ENCODE measurements at regions not wholly inside any gene's neighbourhood (a gene's known extent, or its start where the extent isn't known, plus 50 kb on each side); places are given as distances from the start of the nearest gene placed in this dataset.

- TF ChIP-seq CTCF (IDR thresholded peaks at IDR 0.05; ENCODE audit: insufficient read depth in 1 of 2, low read depth in 1 of 2, low read length in 1 of 2, severe bottlenecking in 1 of 2, unreplicated experiment in 1 of 2), result no peak
- Histone ChIP-seq H3K4me1 (no peaks in the 10 kb centered on the region), H3K4me3 (ENCODE audit: low read depth, low read length) (no peak overlapping the region), H3K27me3 (replicated peaks; ENCODE audit: control insufficient read depth, insufficient read depth, low read length) (no peaks in the 10 kb centered on the region), H3K9me3 (no peaks in the 10 kb centered on the region), H3K36me3 (ENCODE audit: control insufficient read depth, insufficient read depth, low read length) (no peaks in the 10 kb centered on the region)
- POLR2A ChIA-PET, result no interaction called here
- CTCF ChIA-PET, result no interaction called here
- no peak overlapping the region for H3K4me3 Mint-ChIP-seq (ENCODE audit: unreplicated experiment)
- no peak for DNase-seq
- H3K27me3 Mint-ChIP-seq (ENCODE audit: insufficient read depth, unreplicated experiment), result no peaks in the 10 kb centered on the region
- H3K9me3 Mint-ChIP-seq (ENCODE audit: unreplicated experiment), result no peaks in the 10 kb centered on the region
- no TSS peak for BruUV-seq (replicated peaks)
- no peaks in the 10 kb centered on the region for H3K4me1 Mint-ChIP-seq (ENCODE audit: low read depth, unreplicated experiment)
- no peak overlapping the region for H3K27ac Mint-ChIP-seq (ENCODE audit: unreplicated experiment)
- H3K36me3 Mint-ChIP-seq (ENCODE audit: insufficient read depth, unreplicated experiment), result no peaks in the 10 kb centered on the region
- intact Hi-C loops (cut with micrococcal nuclease; ENCODE audit: unreplicated experiment), result no loop called here
Observed at GRCh38 chr10:10014846-10015245, 1002.8 kb upstream of the CELF2 start.

GRCh38 chr10:10017716-10018115 lies 1000.0 kb upstream of the CELF2 start:
- no peak overlapping the region for H3K4me3 ChIP-seq (ENCODE audit: low read depth, low read length)
- Mint-ChIP-seq H3K9me3 (ENCODE audit: unreplicated experiment) (peaks cover 7% of the 10 kb centered on the region), H3K4me1 (ENCODE audit: low read depth, unreplicated experiment) (no peaks in the 10 kb centered on the region), H3K27ac (ENCODE audit: unreplicated experiment) (no peak overlapping the region), H3K4me3 (ENCODE audit: unreplicated experiment) (no peak overlapping the region), H3K36me3 (ENCODE audit: insufficient read depth, unreplicated experiment) (no peaks in the 10 kb centered on the region), H3K27me3 (ENCODE audit: insufficient read depth, unreplicated experiment) (no peaks in the 10 kb centered on the region)
- intact Hi-C loops (cut with micrococcal nuclease; ENCODE audit: unreplicated experiment), result no loop called here
- no peaks in the 10 kb centered on the region for H3K27me3 ChIP-seq (replicated peaks; ENCODE audit: control insufficient read depth, insufficient read depth, low read length)
- BruUV-seq (replicated peaks), result no TSS peak
- no peak for DNase-seq
- no peaks in the 10 kb centered on the region for H3K36me3 ChIP-seq (ENCODE audit: control insufficient read depth, insufficient read depth, low read length)
- ChIA-PET CTCF (no interaction called here), POLR2A (no interaction called here)
- no peak for TF ChIP-seq CTCF (IDR thresholded peaks at IDR 0.05; ENCODE audit: insufficient read depth in 1 of 2, low read depth in 1 of 2, low read length in 1 of 2, severe bottlenecking in 1 of 2, unreplicated experiment in 1 of 2)
- no peaks in the 10 kb centered on the region for H3K4me1 ChIP-seq
- no peaks in the 10 kb centered on the region; the same call in 1 of the 2 replicates for H3K9me3 ChIP-seq

- Mint-ChIP-seq H3K36me3 (ENCODE audit: insufficient read depth, unreplicated experiment) (no peaks in the 10 kb centered on the region), H3K4me1 (ENCODE audit: low read depth, unreplicated experiment) (no peaks in the 10 kb centered on the region), H3K9me3 (ENCODE audit: unreplicated experiment) (peaks cover 7% of the 10 kb centered on the region), H3K27me3 (ENCODE audit: insufficient read depth, unreplicated experiment) (no peaks in the 10 kb centered on the region), H3K4me3 (ENCODE audit: unreplicated experiment) (no peak overlapping the region), H3K27ac (ENCODE audit: unreplicated experiment) (no peak overlapping the region)
- BruUV-seq (replicated peaks), result no TSS peak
- POLR2A ChIA-PET, result no interaction called here
- Histone ChIP-seq H3K4me3 (ENCODE audit: low read depth, low read length) (no peak overlapping the region), H3K36me3 (ENCODE audit: control insufficient read depth, insufficient read depth, low read length) (no peaks in the 10 kb centered on the region), H3K27me3 (replicated peaks; ENCODE audit: control insufficient read depth, insufficient read depth, low read length) (no peaks in the 10 kb centered on the region), H3K9me3 (peaks cover 2% of the 10 kb centered on the region; the same call in 1 of the 2 replicates), H3K4me1 (no peaks in the 10 kb centered on the region)
- no peak for DNase-seq
- intact Hi-C loops (cut with micrococcal nuclease; ENCODE audit: unreplicated experiment), result no loop called here
- TF ChIP-seq CTCF (IDR thresholded peaks at IDR 0.05; ENCODE audit: insufficient read depth in 1 of 2, low read depth in 1 of 2, low read length in 1 of 2, severe bottlenecking in 1 of 2, unreplicated experiment in 1 of 2), result no peak
- CTCF ChIA-PET, result no interaction called here
Observed at GRCh38 chr10:10020945-10021344, 996.7 kb upstream of the CELF2 start.
